Stimulated activated effector memory CD8-positive, alpha-beta T cell treated with anti-CD3 and anti-CD28 coated beads, Interleukin-12 subunit alpha, Interleukin-12 subunit beta, amount 100 ng/mL, for 72 hours (primary cell): ENCODE measurements at regions not wholly inside any gene's neighbourhood (a gene's known extent, or its start where the extent isn't known, plus 50 kb on each side); places are given as distances from the start of the nearest gene placed in this dataset.

ENCODE experiments used
- ATAC-seq: fragments of 150-1000 bp; cut with Tn5 transposase; 2 replicates; pipeline ENCODE4 v1.10.0; 2021
- DNase-seq, 2 donors: peaks; one replicate each; pipeline ENCODE4 v3.0.0; 2021 to 2022; ENCODE audit warnings: low spot score in 2 of 2
- H3K27ac Mint-ChIP-seq: one replicate; pipeline ENCODE4 v1.8.0; 2022; ENCODE audit warnings: mild to moderate bottlenecking, mixed read lengths
- H3K36me3 Mint-ChIP-seq: one replicate; pipeline ENCODE4 v1.8.0; 2022; ENCODE audit warnings: mild to moderate bottlenecking, mixed read lengths
- H3K4me1 Mint-ChIP-seq: one replicate; pipeline ENCODE4 v1.8.0; 2022; ENCODE audit warnings: mixed read lengths
- H3K4me3 Mint-ChIP-seq: one replicate; pipeline ENCODE4 v1.8.0; 2022; ENCODE audit warnings: mild to moderate bottlenecking, mixed read lengths
- H3K9me3 Mint-ChIP-seq: one replicate; pipeline ENCODE4 v1.8.0; 2022; ENCODE audit warnings: mixed read lengths

- Mint-ChIP-seq H3K4me1 (no peaks in the 10 kb centered on the region), H3K36me3 (no peaks in the 10 kb centered on the region), H3K4me3 (no peak overlapping the region), H3K9me3 (peaks cover 3% of the 10 kb centered on the region), H3K27ac (no peak overlapping the region)
- no peak for DNase-seq
- no peak for ATAC-seq
Observed at GRCh38 chr5:60184606-60185005, 291.1 kb upstream of the PDE4D start.

GRCh38 chr5:60183881-60184280, 290.4 kb upstream of the PDE4D start:
- DNase-seq (no peak), ATAC-seq (no peak)
- Mint-ChIP-seq H3K36me3 (no peaks in the 10 kb centered on the region), H3K4me1 (no peaks in the 10 kb centered on the region), H3K27ac (no peak overlapping the region), H3K9me3 (peaks cover 1% of the 10 kb centered on the region), H3K4me3 (no peak overlapping the region)

GRCh38 chr5:60178101-60178500, 284.6 kb upstream of the PDE4D start:
- Mint-ChIP-seq H3K4me1 (no peaks in the 10 kb centered on the region), H3K9me3 (peaks cover 16% of the 10 kb centered on the region), H3K27ac (no peak overlapping the region), H3K36me3 (no peaks in the 10 kb centered on the region), H3K4me3 (no peak overlapping the region)
- DNase-seq (no peak), ATAC-seq (no peak)

GRCh38 chr5:60177596-60177995, 284.1 kb upstream of the PDE4D start:
- H3K36me3 Mint-ChIP-seq, result no peaks in the 10 kb centered on the region
- ATAC-seq (no peak), DNase-seq (no peak)
- no peaks in the 10 kb centered on the region for H3K4me1 Mint-ChIP-seq
- no peak overlapping the region for H3K4me3 Mint-ChIP-seq
- H3K9me3 Mint-ChIP-seq, result peaks cover 16% of the 10 kb centered on the region
- H3K27ac Mint-ChIP-seq, result no peak overlapping the region

- Mint-ChIP-seq H3K27ac (no peak overlapping the region), H3K4me3 (no peak overlapping the region), H3K4me1 (no peaks in the 10 kb centered on the region), H3K36me3 (no peaks in the 10 kb centered on the region), H3K9me3 (peaks cover 22% of the 10 kb centered on the region)
- DNase-seq (no peak), ATAC-seq (no peak)
Observed at GRCh38 chr5:60173667-60174066, 280.1 kb upstream of the PDE4D start.

GRCh38 chr5:60163762-60164161, 270.2 kb upstream of the PDE4D start:
- Mint-ChIP-seq H3K36me3 (no peaks in the 10 kb centered on the region), H3K4me1 (no peaks in the 10 kb centered on the region), H3K27ac (no peak overlapping the region), H3K9me3 (peaks cover 9% of the 10 kb centered on the region), H3K4me3 (no peak overlapping the region)
- no peak for ATAC-seq
- DNase-seq, result no peak

GRCh38 chr5:60162441-60162840, 268.9 kb upstream of the PDE4D start:
- no peaks in the 10 kb centered on the region for H3K4me1 Mint-ChIP-seq
- no peak overlapping the region for H3K4me3 Mint-ChIP-seq
- DNase-seq, result no peak

GRCh38 chr5:60161340-60161934, 267.9 kb upstream of the PDE4D start:
- Mint-ChIP-seq H3K4me3 (no peak overlapping the region), H3K4me1 (no peaks in the 10 kb centered on the region), H3K9me3 (peaks cover 5% of the 10 kb centered on the region), H3K27ac (no peak overlapping the region), H3K36me3 (no peaks in the 10 kb centered on the region)
- ATAC-seq, result no peak
- DNase-seq, result no peak

More at GRCh38 chr5:60162441-60162840, 268.9 kb upstream of the PDE4D start:
- Mint-ChIP-seq H3K27ac (no peak overlapping the region), H3K9me3 (peaks cover 5% of the 10 kb centered on the region), H3K36me3 (no peaks in the 10 kb centered on the region)
- no peak for ATAC-seq

GRCh38 chr5:60149081-60149480, 255.6 kb upstream of the PDE4D start:
- Mint-ChIP-seq H3K4me1 (no peaks in the 10 kb centered on the region), H3K36me3 (no peaks in the 10 kb centered on the region), H3K4me3 (no peak overlapping the region), H3K9me3 (peaks cover 10% of the 10 kb centered on the region), H3K27ac (no peak overlapping the region)
- ATAC-seq, result no peak
- DNase-seq, result no peak

- no peak for ATAC-seq
- Mint-ChIP-seq H3K4me3 (no peak overlapping the region), H3K36me3 (no peaks in the 10 kb centered on the region), H3K4me1 (no peaks in the 10 kb centered on the region), H3K27ac (no peak overlapping the region), H3K9me3 (peaks cover 12% of the 10 kb centered on the region)
- DNase-seq, result no peak
Observed at GRCh38 chr5:60148366-60148765, 254.8 kb upstream of the PDE4D start.

- no peak overlapping the region for H3K4me3 Mint-ChIP-seq
- no peak for ATAC-seq
- no peaks in the 10 kb centered on the region for H3K36me3 Mint-ChIP-seq
- no peak for DNase-seq
- no peaks in the 10 kb centered on the region for H3K4me1 Mint-ChIP-seq
- no peak overlapping the region for H3K27ac Mint-ChIP-seq
- H3K9me3 Mint-ChIP-seq, result peaks cover 12% of the 10 kb centered on the region
Observed at GRCh38 chr5:60147791-60148190, 254.3 kb upstream of the PDE4D start.

- no peak overlapping the region for H3K4me3 Mint-ChIP-seq
- H3K9me3 Mint-ChIP-seq, result peaks cover 11% of the 10 kb centered on the region
- DNase-seq, result no peak
- no peak for ATAC-seq
- H3K27ac Mint-ChIP-seq, result no peak overlapping the region
- H3K4me1 Mint-ChIP-seq, result no peaks in the 10 kb centered on the region
- no peaks in the 10 kb centered on the region for H3K36me3 Mint-ChIP-seq
Observed at GRCh38 chr5:60143942-60144549, 250.5 kb upstream of the PDE4D start.

- DNase-seq (no peak), ATAC-seq (no peak)
- Mint-ChIP-seq H3K4me1 (no peaks in the 10 kb centered on the region), H3K36me3 (no peaks in the 10 kb centered on the region), H3K27ac (no peak overlapping the region), H3K9me3 (peaks cover 8% of the 10 kb centered on the region), H3K4me3 (no peak overlapping the region)
Observed at GRCh38 chr5:60141119-60141518, 247.6 kb upstream of the PDE4D start.

GRCh38 chr5:60136841-60137240, 243.3 kb upstream of the PDE4D start:
- Mint-ChIP-seq H3K27ac (no peak overlapping the region), H3K9me3 (peaks cover 11% of the 10 kb centered on the region), H3K36me3 (no peaks in the 10 kb centered on the region), H3K4me1 (no peaks in the 10 kb centered on the region), H3K4me3 (no peak overlapping the region)
- DNase-seq (no peak), ATAC-seq (no peak)

- Mint-ChIP-seq H3K36me3 (no peaks in the 10 kb centered on the region), H3K27ac (no peak overlapping the region), H3K4me1 (no peaks in the 10 kb centered on the region), H3K4me3 (no peak overlapping the region), H3K9me3 (peaks cover 16% of the 10 kb centered on the region)
- ATAC-seq (no peak), DNase-seq (no peak)
Observed at GRCh38 chr5:60131504-60131903, 238.0 kb upstream of the PDE4D start.

GRCh38 chr5:60125636-60126035, 232.1 kb upstream of the PDE4D start:
- ATAC-seq (no peak), DNase-seq (no peak)
- Mint-ChIP-seq H3K4me1 (no peaks in the 10 kb centered on the region), H3K4me3 (no peak overlapping the region), H3K36me3 (no peaks in the 10 kb centered on the region), H3K9me3 (peaks cover 27% of the 10 kb centered on the region), H3K27ac (no peak overlapping the region)
